ENCODE measurements at regions not wholly inside any gene's neighbourhood (a gene's known extent, or its start where the extent isn't known, plus 50 kb on each side); places are given as distances from the start of the nearest gene placed in this dataset.
A peak's percentile ranks its signal among the peaks of the same experiment; 100 is the strongest.

DNA sequence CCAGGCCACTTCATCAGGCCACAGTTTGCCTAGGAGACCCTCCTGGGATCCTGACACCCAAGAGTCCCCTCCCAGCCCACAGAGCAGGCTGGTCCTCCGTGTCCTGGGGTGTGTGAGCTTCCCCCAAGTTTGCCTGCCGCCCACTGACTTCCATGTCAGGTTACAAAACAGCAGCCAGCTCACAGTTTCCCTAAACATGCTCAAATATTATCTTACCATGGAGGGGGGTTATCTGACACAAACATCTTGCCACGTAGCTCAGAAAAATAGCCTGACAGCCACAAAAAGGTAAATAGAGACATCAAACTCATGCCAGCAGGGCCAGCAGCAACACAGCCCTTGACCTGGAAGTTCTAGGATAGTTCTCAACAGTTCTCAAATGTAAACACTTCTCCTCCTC lies 346.5 kb downstream of the TNS1 start:
- no peak for DNase-seq (ENCODE audit: low read depth in 1 of 2, low spot score in 1 of 2)

DNA sequence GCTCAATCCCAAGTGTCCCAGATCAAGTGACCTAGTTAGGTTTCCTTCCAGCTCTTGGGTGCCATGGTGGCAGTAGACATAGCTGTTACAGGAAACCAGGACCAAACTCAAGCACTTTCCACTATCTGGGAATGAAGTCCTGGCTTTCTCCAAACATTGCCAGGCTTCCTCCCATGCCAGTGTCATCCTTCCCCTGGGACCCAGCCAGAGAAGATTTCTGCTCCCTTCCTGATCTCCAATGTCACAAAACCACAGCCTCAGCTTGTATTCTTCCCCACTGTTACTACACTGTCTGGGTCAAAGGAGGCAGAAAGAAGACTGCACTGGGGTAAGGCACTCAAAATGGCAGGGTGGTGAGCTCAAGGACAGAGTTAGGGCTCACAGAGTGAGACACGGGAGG lies 347.1 kb downstream of the TNS1 start:
- DNase-seq (ENCODE audit: low read depth in 1 of 2, low spot score in 1 of 2), result no peak

DNA sequence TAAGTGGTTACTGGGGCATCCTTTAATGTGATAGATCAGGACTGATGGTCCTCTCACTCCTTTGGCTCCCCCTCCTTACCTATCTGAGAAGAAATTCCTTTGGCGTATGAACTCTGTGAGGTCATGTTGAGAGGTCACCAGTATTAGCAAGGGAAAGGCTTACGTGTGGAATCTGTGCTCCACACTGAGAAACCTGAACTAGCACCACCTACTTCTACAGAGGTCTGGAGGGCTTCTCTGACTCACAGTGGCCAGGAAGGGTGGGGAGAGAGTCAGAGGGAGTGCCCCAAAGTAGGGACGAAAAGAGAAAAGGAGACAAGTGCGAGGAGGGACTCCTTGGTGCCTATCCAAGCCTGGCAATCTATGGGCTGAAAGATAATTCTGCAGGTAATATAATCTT lies 348.6 kb downstream of the TNS1 start:
- DNase-seq (ENCODE audit: low read depth in 1 of 2, low spot score in 1 of 2), result no peak

DNA sequence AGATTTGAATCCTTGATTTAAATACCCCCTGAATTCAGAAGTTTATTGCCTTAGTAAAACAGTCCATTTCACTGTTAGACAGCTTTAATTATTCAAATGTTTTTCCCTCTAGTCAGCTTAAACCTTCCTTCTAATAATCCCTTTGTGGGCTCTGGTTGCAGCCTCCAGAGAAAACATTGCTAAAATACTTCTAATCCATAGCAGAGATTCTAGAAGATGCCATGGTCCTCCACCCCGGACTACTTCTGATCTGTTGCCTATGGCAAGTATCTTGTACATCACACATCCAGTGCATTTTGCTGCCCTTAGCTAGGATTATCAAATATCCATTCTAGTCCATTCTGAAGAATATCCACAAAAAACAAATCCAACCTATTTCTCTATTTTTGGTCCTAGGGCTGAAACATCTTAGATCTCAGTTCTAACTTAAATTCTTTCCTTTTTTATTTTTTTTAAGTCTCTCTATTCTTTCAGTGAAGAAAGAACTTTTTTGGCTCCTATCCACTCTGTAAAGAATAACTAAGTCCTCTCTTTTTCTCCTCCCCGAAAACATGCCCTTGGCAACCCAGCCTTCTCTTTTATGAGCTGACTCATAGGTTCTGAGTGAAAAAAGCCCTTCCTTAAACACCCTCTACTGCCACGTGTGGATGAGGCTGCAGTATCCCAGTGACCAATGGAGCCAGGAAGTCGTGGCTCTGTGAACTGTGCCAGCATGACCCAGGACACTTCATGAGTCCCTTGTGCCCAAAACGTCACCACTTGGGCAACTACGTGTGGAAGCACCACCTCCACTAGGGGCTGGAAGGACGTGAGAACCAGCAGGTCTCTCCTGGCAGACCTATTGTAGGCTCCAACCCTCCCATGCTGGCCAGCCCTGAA lies 349.8 kb downstream of the TNS1 start:
- DNase-seq (ENCODE audit: low read depth in 1 of 2, low spot score in 1 of 2), result no peak

DNA sequence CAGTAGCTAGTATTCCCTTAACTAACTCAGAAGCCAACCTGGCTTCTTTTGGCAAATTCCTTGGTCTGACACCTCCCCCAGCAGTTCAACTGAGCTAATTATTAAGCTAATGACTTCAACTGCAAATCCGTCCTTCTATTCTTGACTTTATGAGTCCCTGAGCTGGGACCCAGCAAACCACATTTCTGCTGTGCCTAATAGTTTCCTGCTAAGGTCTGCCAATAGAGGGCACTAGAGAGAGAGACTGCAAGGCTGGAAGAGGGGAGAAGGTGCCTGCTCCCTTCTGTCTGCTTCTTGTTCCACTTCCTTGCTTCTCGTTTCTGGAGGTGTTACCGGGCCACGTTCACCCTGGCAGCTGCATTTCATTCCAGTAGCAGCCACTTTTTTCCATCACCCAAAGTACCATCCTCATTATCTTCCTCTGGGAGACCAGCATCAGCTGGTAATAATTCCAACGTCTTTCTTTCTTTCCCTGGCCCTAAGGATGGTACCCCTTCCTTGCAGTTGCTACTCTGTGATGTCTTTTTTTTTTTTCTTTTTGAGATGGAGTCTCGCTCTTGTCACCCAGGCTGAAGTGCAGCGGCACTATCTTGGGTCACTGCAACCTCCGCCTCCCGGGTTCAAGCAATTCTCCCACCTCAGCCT lies 352.0 kb downstream of the TNS1 start:
- peak in 1 of 2 donors; percentile 14 for DNase-seq (ENCODE audit: low read depth in 1 of 2, low spot score in 1 of 2)

DNA sequence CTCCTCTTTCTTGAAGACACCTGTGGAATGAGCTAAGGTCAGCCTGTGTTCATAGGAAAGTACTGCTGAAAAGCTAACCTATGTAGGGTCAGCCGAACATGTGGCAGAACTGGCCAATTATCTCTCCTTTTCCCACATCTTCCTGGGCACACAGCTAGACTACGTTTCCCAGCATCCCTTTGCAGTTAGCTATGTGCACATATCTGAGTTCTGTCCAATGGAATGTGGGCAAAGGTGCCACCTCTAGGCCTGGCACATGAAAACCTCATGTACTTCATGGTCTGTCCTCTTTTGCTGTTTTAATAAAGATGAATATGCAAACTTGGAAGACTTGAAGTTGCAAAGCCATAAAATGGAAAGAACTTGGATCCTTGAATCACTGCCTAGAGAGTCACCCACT lies 352.6 kb downstream of the TNS1 start:
- DNase-seq (ENCODE audit: low read depth in 1 of 2, low spot score in 1 of 2), result no peak

DNA sequence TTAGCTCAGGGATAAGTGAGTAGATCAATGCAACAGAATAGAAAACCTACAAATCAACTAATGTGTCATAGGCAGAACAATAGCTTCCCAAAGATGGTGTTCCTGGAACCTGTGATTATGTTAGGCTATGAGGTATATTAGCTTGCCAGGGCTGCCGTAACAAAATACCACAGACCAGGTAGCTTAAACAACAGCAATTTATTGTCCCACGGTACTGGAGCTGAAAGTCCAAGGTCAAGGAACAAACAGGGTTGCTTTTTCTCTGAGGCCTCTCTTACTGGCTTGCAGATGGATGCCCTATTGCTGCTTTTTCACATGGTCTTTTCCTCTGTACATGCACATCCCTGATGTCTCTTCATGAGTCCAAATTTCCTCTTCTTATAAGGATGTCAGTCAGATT lies 354.9 kb downstream of the TNS1 start:
- no peak for DNase-seq (ENCODE audit: low read depth in 1 of 2, low spot score in 1 of 2)

DNA sequence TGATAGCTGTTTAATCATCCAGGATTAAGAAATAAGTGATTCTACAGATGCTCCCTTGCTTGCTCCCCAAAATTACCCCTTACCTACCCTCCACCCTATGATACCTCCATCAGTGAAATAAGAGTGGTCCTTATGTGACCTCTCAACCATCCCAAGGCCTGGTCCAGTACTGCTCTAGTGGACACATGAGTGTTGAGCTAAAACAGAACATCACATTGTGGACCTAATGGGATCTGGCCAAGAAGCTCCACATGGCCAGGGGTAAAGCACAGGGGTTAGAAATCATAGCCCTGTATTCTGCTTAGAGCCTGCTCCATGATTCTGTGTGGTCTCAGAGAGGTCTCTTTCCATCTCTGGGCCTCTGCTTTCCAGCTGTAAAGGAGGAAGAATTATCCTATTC lies 355.6 kb downstream of the TNS1 start:
- no peak for DNase-seq (ENCODE audit: low read depth in 1 of 2, low spot score in 1 of 2)

DNA sequence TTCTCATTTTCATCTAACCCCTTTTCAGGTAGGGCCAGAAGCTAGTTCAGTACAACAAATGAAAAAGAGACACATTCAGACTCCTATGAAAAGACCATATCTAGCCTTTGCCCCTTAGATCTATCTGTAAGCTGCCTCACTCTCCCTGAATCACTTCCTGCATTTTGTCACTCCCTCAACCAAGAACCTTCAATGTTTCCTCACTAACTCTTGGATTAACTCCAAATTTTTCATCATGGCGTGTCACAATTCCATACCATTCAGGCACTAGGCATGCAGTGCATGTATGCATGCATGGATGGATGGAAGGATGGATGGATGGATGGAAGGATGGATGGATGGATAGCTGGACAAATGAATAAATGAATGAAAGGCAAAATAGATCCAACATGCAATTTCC lies 356.9 kb downstream of the TNS1 start:
- no peak for DNase-seq (ENCODE audit: low read depth in 1 of 2, low spot score in 1 of 2)

DNA sequence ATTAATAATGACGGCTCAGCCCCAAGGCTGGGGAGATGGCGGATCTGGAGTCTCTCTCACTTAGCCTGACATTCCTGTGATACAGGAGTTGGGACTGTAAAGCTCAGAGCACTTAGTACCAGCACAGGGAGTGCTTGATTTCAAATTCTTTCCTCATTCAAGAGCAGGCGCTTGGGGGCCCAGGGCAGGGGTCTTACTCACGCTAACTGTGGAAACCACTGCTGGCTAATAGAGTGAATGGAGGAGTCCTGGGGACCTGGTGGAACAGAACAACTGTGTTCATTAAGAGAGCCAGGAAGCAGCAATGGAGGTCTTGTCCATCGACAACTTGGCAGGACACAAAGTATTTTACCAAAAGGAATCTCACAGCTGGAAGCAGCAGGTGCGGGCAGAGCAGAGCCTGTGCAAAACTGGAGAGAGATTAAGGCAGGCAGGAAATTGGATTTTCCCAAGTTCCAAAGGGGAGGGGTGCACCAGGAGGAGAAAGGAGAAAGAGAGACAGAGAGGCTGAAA lies 358.9 kb downstream of the TNS1 start:
- no peak for DNase-seq (ENCODE audit: low read depth in 1 of 2, low spot score in 1 of 2)

DNA sequence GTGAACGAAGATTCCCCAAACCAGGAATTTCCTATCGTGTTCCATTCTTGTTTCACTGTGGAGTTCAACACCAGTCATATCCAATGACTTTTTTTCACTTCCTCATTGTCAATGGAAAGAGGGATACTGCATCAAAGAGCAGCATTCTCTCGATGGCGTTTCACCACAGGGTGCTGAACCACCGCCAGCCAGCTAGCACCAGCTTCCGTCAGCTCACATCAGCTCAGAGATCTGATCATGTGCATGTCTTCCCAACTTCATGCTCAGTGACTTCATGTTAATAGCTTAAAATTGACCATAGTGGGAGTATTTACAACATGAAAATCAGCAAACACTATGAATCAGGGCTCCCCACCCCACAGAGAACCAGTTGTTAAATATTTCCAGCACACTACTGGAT lies 359.9 kb downstream of the TNS1 start:
- DNase-seq (ENCODE audit: low read depth in 1 of 2, low spot score in 1 of 2), result no peak

DNA sequence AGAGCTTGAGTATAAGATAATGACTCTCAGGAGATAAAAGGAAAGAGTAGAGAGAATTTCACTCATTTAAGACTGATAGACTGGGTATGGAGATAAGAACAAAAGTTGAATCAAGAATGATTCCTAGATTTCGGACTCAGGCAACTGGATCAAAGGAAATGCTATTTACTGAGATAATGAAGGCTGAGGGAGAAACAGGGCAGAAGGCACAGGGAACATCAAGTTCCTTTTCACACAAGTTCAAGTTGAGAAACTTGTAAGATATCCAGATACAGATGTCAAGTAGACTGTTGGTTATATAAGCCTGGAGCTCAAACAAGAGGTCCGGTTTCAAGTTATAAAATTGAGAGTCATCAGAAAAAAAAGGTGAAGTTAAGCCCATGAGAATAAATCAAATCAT lies 360.8 kb downstream of the TNS1 start:
- DNase-seq (ENCODE audit: low read depth in 1 of 2, low spot score in 1 of 2), result no peak

DNA sequence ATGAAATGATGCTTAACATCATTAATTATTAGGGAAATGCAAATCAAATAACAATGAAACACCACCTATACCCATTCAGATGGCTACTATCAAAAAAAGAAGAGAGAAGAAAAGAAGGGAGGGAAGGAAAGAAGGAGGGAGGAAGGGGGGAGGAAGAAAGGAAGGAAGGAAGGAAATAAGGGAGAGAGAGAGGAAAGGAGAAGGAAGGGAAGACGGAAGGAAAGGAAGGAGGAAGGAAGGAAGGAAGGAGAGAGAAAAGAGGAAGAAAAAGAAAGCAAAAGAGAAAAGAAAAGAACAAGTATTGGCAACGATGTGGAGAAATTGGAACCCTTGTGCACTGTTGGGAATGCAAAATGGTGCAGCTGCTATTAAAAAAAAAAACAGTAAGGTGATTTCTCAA lies 363.3 kb downstream of the TNS1 start:
- no peak for DNase-seq (ENCODE audit: low read depth in 1 of 2, low spot score in 1 of 2)

DNA sequence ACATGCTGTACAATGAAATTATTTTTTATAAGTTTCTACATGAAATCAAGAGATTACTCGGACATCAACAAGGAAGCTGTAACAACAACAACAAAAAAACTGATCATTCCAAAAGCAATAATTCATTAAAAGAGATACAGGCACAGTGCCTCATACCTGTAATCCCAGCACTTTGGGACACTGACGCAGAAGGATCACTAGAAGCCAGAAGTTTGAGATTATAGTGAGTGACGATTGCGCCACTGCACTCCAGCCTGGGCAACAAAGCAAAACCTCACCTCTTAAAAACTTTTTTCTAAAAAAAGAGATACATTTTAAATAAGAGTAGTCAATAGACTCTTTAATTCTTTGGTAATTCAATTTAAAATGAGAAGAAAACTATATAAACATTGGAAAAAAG lies 364.3 kb downstream of the TNS1 start:
- no peak for DNase-seq (ENCODE audit: low read depth in 1 of 2, low spot score in 1 of 2)

DNA sequence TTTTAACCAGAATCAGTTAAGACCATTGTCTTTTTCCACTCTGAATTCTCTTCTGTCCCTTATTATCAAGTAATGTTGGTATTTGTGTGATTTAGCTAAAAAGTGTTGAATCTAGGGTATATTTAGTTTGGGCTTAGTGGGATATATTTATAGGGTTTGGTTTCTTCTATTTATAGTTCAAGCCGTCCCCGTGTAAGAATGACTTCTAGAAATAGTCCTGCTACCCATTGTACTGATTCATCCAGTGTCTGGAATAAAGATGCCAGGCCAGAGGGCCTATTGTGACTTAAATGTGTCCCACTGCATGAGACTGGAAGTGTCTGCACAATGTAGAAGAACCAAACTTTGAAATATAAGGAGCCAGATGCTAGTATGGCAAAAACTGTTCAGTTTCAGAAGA lies 364.8 kb downstream of the TNS1 start:
- no peak for DNase-seq (ENCODE audit: low read depth in 1 of 2, low spot score in 1 of 2)

DNA sequence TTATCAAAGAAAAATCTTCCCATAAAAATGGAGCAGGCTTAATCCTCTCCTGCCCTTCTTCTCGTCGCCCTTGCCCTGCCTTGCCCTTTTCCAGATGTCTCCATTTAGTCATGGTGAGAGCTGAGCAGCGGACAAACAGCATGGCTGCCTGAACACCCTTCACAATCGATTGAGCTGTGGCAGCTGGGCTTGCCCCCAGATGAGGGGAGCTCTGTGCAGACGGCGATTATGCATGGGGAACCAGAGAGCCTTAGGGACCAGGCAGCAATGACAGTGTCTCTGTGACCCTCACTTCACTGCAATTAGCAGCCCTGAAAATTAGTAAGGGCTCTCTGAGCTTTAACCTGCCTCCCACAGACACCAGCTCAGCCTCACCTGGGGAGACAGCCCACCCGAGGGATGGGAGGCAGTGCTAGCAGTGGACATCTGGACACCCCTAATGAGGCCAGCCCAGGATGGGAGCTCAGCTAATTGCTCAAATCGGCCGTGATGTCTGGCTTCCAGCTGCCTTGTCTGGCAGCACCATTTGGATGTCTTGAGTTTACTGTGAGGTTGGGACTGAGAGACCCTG lies 365.7 kb downstream of the TNS1 start:
- no peak for DNase-seq (ENCODE audit: low read depth in 1 of 2, low spot score in 1 of 2)

DNA sequence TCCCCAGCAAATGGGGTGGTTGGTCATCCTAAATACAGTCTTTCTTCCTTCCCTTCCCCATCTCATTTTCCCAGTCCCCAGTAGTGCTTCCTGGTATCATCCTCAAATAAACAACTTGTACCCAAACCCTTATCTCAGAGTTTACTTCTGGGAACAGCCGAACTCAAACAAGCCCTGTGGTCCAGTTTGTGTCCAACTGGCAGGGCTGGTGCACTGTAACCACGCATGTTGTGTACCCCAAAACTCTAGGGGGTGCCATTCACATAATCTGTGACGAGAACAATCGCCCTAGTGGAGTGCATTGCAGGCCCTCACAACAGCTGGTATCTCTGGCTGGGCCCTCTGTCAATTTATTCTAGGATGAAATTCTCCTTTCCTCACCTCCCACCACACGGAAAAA lies 366.2 kb downstream of the TNS1 start:
- no peak for DNase-seq (ENCODE audit: low read depth in 1 of 2, low spot score in 1 of 2)

DNA sequence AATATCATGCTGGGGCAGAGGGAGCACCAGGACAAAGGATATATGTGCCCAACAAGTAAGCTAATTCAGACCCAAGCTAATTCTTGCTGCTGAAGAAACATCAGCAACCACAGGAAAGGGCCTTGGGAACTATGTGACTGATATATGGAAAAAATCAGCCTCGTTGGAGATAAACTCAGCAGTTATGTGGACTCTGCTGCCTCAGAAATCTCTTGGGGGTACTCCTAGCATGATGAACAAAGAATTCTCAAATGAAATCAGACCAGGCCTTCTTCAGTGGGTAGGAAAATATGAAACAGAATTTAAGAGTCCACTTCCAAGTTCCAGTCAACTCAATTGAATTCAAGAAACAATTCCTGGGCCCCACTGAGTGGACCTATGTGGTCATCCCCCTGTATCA lies 367.9 kb downstream of the TNS1 start:
- no peak for DNase-seq (ENCODE audit: low read depth in 1 of 2, low spot score in 1 of 2)

DNA sequence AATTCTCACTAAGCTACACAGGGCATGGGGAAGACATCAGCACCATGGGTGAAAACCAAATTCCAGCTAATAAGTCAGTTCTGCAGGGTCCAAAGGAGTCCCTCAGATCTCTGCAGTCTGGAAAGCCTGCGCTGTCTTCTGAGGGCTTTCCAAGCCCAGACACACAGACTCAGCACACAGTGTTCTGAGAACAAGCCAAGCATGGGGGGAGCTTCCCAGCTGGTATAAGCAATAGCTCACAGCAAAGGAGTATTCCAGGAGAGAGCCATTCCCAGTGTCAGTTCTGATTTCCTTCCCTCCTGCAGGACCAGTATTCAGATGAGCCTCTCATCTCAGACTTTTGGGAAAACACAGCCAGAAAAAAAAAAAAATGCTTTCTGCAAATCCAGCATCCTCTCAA lies 370.8 kb downstream of the TNS1 start:
- no peak for DNase-seq (ENCODE audit: low read depth in 1 of 2, low spot score in 1 of 2)

DNA sequence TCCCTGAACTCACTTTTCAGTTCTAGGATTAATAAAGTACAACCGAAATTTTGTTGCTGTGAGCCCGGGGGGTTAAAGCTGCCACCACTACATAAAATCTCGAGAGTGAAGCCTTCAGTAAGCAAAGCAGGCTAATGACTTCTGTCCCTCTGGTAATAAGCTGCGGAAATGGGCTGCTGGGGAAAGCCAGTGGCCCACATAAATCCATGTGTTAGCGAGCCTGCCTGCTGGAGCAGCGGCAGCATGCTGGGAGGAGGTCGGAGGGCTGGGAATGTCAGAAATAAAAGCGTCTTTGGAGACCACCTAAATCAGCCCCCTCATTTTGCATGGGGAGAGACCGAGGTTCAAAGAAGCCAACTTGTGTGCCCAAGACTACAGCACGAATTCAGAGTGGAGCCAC lies 371.7 kb downstream of the TNS1 start:
- DNase-seq (ENCODE audit: low read depth in 1 of 2, low spot score in 1 of 2), result no peak

DNA sequence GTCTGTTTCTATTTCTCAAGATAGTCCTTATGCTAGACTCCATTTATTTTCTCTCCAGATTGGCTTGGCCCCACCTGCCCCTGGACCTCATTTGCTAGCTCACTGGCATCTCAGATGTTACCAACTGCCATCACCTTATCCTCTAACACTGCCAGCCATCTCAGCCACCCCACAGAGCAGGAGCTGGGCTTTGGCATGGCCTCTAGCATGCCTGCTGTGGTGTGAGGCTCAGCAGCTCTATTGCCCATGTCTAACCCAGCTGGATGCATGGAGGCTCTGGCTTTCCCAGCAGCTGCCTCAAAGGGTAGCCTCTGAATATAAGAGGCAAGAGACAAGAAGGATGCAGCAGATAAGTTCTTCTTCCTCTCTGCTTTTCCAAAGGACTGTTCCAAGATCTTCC lies 373.4 kb downstream of the TNS1 start:
- DNase-seq (ENCODE audit: low read depth in 1 of 2, low spot score in 1 of 2), result no peak

DNA sequence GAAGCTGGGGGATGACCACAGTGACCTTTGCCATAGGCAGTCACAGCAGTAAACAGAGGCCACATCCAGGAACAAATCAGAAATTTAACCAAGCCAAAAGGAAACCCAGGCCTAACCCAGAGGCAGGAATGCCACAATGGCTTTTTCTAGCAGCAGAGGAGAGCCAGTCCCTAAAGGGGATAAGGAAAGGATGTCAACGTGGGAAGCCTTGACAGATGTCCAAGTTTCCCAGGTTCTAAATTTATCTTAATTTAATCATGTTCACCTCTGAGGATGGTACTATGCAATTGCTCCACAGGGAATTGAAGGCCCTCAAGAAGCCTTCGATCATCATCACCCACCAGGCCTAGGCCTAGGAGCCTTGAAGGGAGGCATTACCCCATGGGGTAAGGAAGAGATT lies 374.7 kb downstream of the TNS1 start:
- DNase-seq (ENCODE audit: low read depth in 1 of 2, low spot score in 1 of 2), result no peak

All from activated CD4-positive, alpha-beta T cell treated with anti-CD3 and anti-CD28 coated beads, Interleukin-2, amount 50 U/mL, for 24 hours (primary cell).